Activated CD8-positive, alpha-beta T cell treated with anti-CD3 and anti-CD28 coated beads for 36 hours (primary cell): ENCODE measurements at regions not wholly inside any gene's neighbourhood (a gene's known extent, or its start where the extent isn't known, plus 50 kb on each side); places are given as distances from the start of the nearest gene placed in this dataset.

Experiments
- ATAC-seq: fragments of 200-7000 bp; cut with Tn5 transposase; one replicate; pipeline ENCODE4 v1.10.0; 2021; ENCODE audit warnings: mild to moderate bottlenecking, moderate library complexity
- CTCF ChIA-PET: fragments of 350-600 bp; sonication (Branson Sonifier 250); formaldehyde crosslinking; loops from one replicate; lab custom pipeline; 2021; ENCODE audit warnings: antibody characterized with exemption; lab: Charles Lee
- POLR2A ChIA-PET: fragments of 350-600 bp; sonication (Branson Sonifier 250); formaldehyde crosslinking; loops from one replicate; lab custom pipeline; 2021; ENCODE audit warnings: antibody characterized with exemption; lab: Charles Lee
- DNase-seq: peaks from one replicate; pipeline ENCODE4 v3.0.0-alpha.2; 2020
- H3K27ac Mint-ChIP-seq: one replicate; pipeline ENCODE4 v1.8.0; 2021; ENCODE audit warnings: mild to moderate bottlenecking, mixed read lengths
- H3K27me3 Mint-ChIP-seq: one replicate; pipeline ENCODE4 v1.8.0; 2021; ENCODE audit warnings: mixed read lengths
- H3K36me3 Mint-ChIP-seq: one replicate; pipeline ENCODE4 v1.8.0; 2021; ENCODE audit warnings: low read depth, mixed read lengths
- H3K4me1 Mint-ChIP-seq: one replicate; pipeline ENCODE4 v1.8.0; 2021; ENCODE audit warnings: low read depth, mixed read lengths
- H3K4me3 Mint-ChIP-seq: one replicate; pipeline ENCODE4 v1.8.0; 2021; ENCODE audit warnings: mild to moderate bottlenecking, moderate library complexity, mixed read lengths
- H3K9me3 Mint-ChIP-seq: one replicate; pipeline ENCODE4 v1.8.0; 2021; ENCODE audit warnings: mixed read lengths
- intact Hi-C: fragments of 100-400 bp; cut with micrococcal nuclease; formaldehyde crosslinking; loops from one replicate; pipeline ENCODE4 v1.10.0; 2022
- TF ChIP-seq, protein P1 (sequence below): fragments of 200-600 bp; IDR thresholded peaks from one replicate; pipeline ENCODE4 v1.8.0; 2022; ENCODE audit warnings: antibody characterized with exemption, mild to moderate bottlenecking

DNA sequence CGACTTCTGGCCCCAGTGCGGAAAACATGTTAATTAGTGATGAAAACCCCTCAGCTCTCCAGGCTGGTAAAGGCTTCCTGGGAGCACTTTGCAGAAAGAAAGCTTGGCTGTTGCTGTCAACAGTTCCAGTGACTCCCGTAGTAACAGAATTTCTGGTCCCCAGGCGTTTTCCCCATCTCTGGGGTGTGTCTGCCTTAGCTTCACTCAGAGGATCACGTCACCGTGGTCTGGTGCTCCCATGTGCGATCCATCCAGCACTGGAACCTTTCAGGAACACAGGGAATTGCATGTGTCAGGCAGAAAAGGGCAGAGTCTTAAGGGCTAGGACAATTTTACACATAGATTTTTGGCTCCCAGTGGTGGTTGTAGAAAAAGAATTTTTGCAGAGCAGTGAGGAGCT is 470.4 kb upstream of the USP24 start:
- Mint-ChIP-seq H3K4me3 (no peak overlapping the region), H3K9me3 (peaks cover 4% of the 10 kb centered on the region), H3K4me1 (no peaks in the 10 kb centered on the region), H3K36me3 (no peaks in the 10 kb centered on the region), H3K27me3 (peaks cover 12% of the 10 kb centered on the region), H3K27ac (no peak overlapping the region)
- intact Hi-C loops = no loop called here
- no peak for ATAC-seq
- DNase-seq = no peak
- ChIA-PET CTCF (interaction anchor here (1.4 kb wide), 1 partner anchor 16 kb away, joined by 4 read pairs; no protein-coding TSS in a partner anchor), POLR2A (no interaction called here)
- TF ChIP-seq, protein P1, sequence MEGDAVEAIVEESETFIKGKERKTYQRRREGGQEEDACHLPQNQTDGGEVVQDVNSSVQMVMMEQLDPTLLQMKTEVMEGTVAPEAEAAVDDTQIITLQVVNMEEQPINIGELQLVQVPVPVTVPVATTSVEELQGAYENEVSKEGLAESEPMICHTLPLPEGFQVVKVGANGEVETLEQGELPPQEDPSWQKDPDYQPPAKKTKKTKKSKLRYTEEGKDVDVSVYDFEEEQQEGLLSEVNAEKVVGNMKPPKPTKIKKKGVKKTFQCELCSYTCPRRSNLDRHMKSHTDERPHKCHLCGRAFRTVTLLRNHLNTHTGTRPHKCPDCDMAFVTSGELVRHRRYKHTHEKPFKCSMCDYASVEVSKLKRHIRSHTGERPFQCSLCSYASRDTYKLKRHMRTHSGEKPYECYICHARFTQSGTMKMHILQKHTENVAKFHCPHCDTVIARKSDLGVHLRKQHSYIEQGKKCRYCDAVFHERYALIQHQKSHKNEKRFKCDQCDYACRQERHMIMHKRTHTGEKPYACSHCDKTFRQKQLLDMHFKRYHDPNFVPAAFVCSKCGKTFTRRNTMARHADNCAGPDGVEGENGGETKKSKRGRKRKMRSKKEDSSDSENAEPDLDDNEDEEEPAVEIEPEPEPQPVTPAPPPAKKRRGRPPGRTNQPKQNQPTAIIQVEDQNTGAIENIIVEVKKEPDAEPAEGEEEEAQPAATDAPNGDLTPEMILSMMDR = no peak

DNA sequence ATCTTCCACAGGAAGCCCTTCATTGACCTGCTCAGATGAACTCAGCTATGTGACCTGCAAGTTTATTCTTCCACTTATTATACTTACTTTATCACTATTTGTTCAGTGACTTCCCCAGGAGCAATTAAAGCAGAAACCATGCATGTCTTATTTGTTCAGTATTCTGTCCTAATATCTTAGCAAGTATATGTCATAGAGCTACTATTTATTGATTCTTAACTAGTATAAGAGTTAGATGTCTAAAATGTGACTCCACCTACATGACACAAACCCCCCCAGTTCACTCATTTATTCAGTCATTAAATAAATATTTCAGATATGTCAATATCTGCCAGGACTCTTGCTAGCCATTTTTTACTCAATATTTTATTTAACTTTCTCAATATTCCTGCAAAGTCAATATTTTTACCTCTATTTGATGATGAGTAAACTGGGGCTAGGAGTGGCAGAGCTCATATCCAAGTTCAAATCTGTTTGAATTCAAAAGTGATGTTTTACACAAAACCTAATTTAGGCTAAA is 469.0 kb upstream of the USP24 start:
- POLR2A ChIA-PET = no interaction called here
- Mint-ChIP-seq H3K9me3 (peaks cover 4% of the 10 kb centered on the region), H3K4me1 (no peaks in the 10 kb centered on the region), H3K4me3 (no peak overlapping the region), H3K27ac (no peak overlapping the region), H3K27me3 (peaks cover 12% of the 10 kb centered on the region), H3K36me3 (no peaks in the 10 kb centered on the region)
- DNase-seq (no peak), ATAC-seq (no peak)
- intact Hi-C loops = no loop called here
- TF ChIP-seq, protein P1 = no peak
- CTCF ChIA-PET = no interaction called here

DNA sequence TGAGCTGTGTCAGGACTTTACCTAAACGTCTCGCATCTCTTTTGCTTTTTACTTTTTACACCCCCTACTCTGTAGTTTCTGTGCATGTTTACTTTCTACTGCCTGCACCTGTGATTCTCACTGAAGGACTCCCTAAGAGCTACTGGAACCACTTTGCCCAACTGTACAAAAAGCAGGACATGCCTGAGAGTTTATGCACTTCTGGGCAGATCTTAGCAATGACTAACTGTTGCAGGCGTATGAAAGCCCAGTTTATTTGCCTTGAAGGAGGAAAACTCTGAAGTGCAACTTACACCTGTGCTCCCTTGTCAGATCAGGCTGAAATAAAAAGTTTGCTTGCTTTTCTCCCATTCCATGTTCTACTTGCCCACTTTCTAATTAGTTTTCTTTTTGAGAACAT is 467.0 kb upstream of the USP24 start:
- TF ChIP-seq, protein P1 = no peak
- Mint-ChIP-seq H3K36me3 (no peaks in the 10 kb centered on the region), H3K9me3 (peaks cover 4% of the 10 kb centered on the region), H3K27me3 (peaks cover 12% of the 10 kb centered on the region), H3K4me1 (no peaks in the 10 kb centered on the region), H3K27ac (no peak overlapping the region), H3K4me3 (no peak overlapping the region)
- intact Hi-C loops = no loop called here
- ChIA-PET POLR2A (no interaction called here), CTCF (no interaction called here)
- DNase-seq (no peak), ATAC-seq (no peak)

DNA sequence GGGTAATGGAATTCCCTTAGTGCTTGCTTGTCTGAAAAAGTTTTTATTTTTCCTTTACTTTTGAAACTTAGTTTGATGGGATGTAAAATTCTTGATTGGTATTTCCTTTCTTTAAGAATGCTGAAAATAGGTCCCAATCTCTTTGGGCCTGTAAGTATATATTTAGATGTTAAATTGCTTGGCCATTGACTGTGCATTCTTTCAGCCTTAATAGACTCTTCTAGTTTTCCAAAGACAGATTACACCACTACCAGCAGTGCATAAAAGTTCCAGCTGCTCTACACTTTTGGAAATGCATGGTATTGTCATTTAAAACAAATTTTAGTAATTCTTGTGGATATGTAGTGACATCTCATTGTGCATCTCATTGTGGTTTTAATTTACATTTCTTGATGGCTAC is 464.8 kb upstream of the USP24 start:
- no peak for ATAC-seq
- no peaks in the 10 kb centered on the region for H3K4me1 Mint-ChIP-seq
- no peak for DNase-seq
- TF ChIP-seq, protein P1 = no peak
- H3K4me3 Mint-ChIP-seq = no peak overlapping the region
- intact Hi-C loops = no loop called here
- POLR2A ChIA-PET = no interaction called here
- no peaks in the 10 kb centered on the region for H3K36me3 Mint-ChIP-seq
- H3K27ac Mint-ChIP-seq = no peak overlapping the region
- peaks cover 4% of the 10 kb centered on the region for H3K9me3 Mint-ChIP-seq
- CTCF ChIA-PET = no interaction called here
- H3K27me3 Mint-ChIP-seq = peaks cover 9% of the 10 kb centered on the region

DNA sequence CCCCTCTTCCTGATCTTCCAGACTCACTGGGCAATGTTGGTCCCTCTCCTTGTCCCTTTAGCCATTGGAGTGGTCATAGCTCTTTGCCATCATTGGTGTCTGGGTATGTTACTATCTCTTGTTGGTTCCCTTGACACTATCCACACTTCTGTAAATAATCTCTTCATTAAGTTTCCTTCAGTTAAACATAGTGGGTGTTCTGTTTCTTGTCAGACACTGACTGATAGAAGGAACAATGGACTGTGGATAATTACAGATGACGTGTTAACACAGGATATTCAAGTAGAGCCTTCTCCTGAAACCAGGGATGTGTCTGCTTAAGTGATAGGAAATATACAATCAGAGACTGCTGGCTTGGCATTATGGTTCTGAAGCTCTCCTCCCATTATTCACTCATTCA is 458.3 kb upstream of the USP24 start:
- no peak for ATAC-seq
- POLR2A ChIA-PET = no interaction called here

More for the DNA sequence above, 458.3 kb upstream of the USP24 start:
- CTCF ChIA-PET = no interaction called here
- TF ChIP-seq, protein P1 = no peak
- no peak for DNase-seq
- no peaks in the 10 kb centered on the region for H3K9me3 Mint-ChIP-seq
- H3K27me3 Mint-ChIP-seq = peaks cover 6% of the 10 kb centered on the region
- H3K4me1 Mint-ChIP-seq = no peaks in the 10 kb centered on the region
- no peak overlapping the region for H3K4me3 Mint-ChIP-seq
- no peaks in the 10 kb centered on the region for H3K36me3 Mint-ChIP-seq
- intact Hi-C loops = no loop called here
- H3K27ac Mint-ChIP-seq = no peak overlapping the region
